Osteoblast (primary cell): ENCODE measurements at regions not wholly inside any gene's neighbourhood (a gene's known extent, or its start where the extent isn't known, plus 50 kb on each side); places are given as distances from the start of the nearest gene placed in this dataset.

Experiments
- DNase-seq: peaks from one replicate; pipeline ENCODE4 v3.0.0; 2011; ENCODE audit warnings: low spot score, mixed read lengths; ENCODE audit not compliant: insufficient read length; ENCODE audit errors: missing footprints
- H2AFZ ChIP-seq: 2 replicates; pipeline ENCODE4 v1.6.0; 2011; ENCODE audit warnings: mild to moderate bottlenecking, low read length
- H3K27ac ChIP-seq: 2 replicates; pipeline ENCODE4 v1.5.1; 2011; ENCODE audit warnings: mild to moderate bottlenecking, low read depth, low read length, moderate library complexity
- H3K27me3 ChIP-seq: 2 replicates; pipeline ENCODE4 v1.6.0; 2012; ENCODE audit warnings: mild to moderate bottlenecking, control low read depth, inconsistent platforms, low read length, moderate library complexity; ENCODE audit not compliant: insufficient read depth
- H3K36me3 ChIP-seq: 2 replicates; pipeline ENCODE4 v1.5.1; 2011; ENCODE audit warnings: mild to moderate bottlenecking, low read length, control low read depth, moderate library complexity; ENCODE audit not compliant: insufficient read depth
- H3K4me1 ChIP-seq: 2 replicates; pipeline ENCODE4 v1.5.1; 2011; ENCODE audit warnings: mild to moderate bottlenecking, low read length, control low read depth, moderate library complexity; ENCODE audit not compliant: insufficient read depth
- H3K4me2 ChIP-seq: 2 replicates; pipeline ENCODE4 v1.6.0; 2011; ENCODE audit warnings: mild to moderate bottlenecking, low read length; ENCODE audit not compliant: insufficient read depth
- H3K4me3 ChIP-seq: fragments of 200-600 bp; sonication (generic); 3 replicates; pipeline ENCODE4 v1.5.1; 2012; ENCODE audit warnings: mild to moderate bottlenecking, low read length, inconsistent platforms; ENCODE audit not compliant: insufficient read depth
- H3K79me2 ChIP-seq: 2 replicates; pipeline ENCODE4 v1.6.0; 2012; ENCODE audit warnings: mild to moderate bottlenecking, low read length, control low read depth, inconsistent platforms; ENCODE audit not compliant: insufficient read depth
- H3K9me3 ChIP-seq: 2 replicates; pipeline ENCODE4 v1.5.1; 2011; ENCODE audit warnings: low read depth, low read length, control low read depth
- H4K20me1 ChIP-seq: 2 replicates; pipeline ENCODE4 v1.6.0; 2012; ENCODE audit warnings: mild to moderate bottlenecking, low read length, control low read depth; ENCODE audit not compliant: insufficient read depth
- CTCF ChIP-seq: IDR thresholded peaks from 2 replicates; pipeline ENCODE4 v1.5.1; 2011; ENCODE audit warnings: mild to moderate bottlenecking, low read depth, low read length, moderate library complexity; ENCODE audit errors: extremely low read depth

- no peak overlapping the region for H2AFZ ChIP-seq
- H3K27ac ChIP-seq = no peak overlapping the region
- H3K4me3 ChIP-seq = no peak overlapping the region
- H3K27me3 ChIP-seq = no peaks in the 10 kb centered on the region
- H4K20me1 ChIP-seq = no peaks in the 10 kb centered on the region
- no peaks in the 10 kb centered on the region for H3K4me1 ChIP-seq
- no peaks in the 10 kb centered on the region for H3K79me2 ChIP-seq
- TF ChIP-seq CTCF = no peak
- peaks cover 2% of the 10 kb centered on the region for H3K9me3 ChIP-seq
- no peaks in the 10 kb centered on the region for H3K36me3 ChIP-seq
- no peak for DNase-seq
- no peak overlapping the region for H3K4me2 ChIP-seq
These were observed 837.6 kb upstream of the NXPH2 start for GRCh38 chr2:139617747-139618146.

- no peaks in the 10 kb centered on the region for H3K36me3 ChIP-seq
- no peak overlapping the region for H3K4me3 ChIP-seq
- no peaks in the 10 kb centered on the region for H4K20me1 ChIP-seq
- no peaks in the 10 kb centered on the region for H3K4me1 ChIP-seq
- H3K9me3 ChIP-seq = peaks cover 6% of the 10 kb centered on the region
- no peak overlapping the region for H2AFZ ChIP-seq
- no peak overlapping the region for H3K27ac ChIP-seq
- no peaks in the 10 kb centered on the region for H3K79me2 ChIP-seq
- no peak for TF ChIP-seq CTCF
- no peaks in the 10 kb centered on the region for H3K27me3 ChIP-seq
- DNase-seq = no peak
- no peak overlapping the region for H3K4me2 ChIP-seq
These were observed 833.1 kb upstream of the NXPH2 start for GRCh38 chr2:139613264-139613663.

- peak; percentile 1 for DNase-seq
- no peak overlapping the region for H2AFZ ChIP-seq
- no peak overlapping the region for H3K4me3 ChIP-seq
- H4K20me1 ChIP-seq = no peaks in the 10 kb centered on the region
- no peaks in the 10 kb centered on the region for H3K27me3 ChIP-seq
- no peaks in the 10 kb centered on the region for H3K36me3 ChIP-seq
- H3K4me1 ChIP-seq = no peaks in the 10 kb centered on the region
- peaks cover 6% of the 10 kb centered on the region for H3K9me3 ChIP-seq
- no peak overlapping the region for H3K4me2 ChIP-seq
- no peak overlapping the region for H3K27ac ChIP-seq
- H3K79me2 ChIP-seq = no peaks in the 10 kb centered on the region
- no peak for TF ChIP-seq CTCF
These were observed 830.3 kb upstream of the NXPH2 start for GRCh38 chr2:139610512-139610911.

DNA sequence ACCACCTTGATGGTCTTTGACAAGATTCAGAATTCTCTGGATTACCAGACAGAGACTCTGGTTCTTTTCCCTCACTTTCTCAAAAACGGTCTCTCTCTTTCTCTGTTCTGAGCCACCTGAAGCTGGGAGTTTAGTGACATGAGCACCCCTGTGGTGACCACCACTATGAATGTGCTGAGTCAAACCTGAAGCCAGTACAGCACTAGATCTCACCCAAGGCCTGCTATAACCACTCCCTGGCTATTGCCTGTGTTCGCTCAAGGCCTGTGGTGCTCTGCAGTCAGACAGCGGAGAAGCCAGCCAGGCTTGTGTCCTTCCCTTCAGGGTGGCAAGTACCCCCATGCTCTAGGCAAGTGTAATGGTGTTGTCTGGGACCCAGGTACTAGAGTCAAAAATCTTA is 828.9 kb upstream of the NXPH2 start:
- Histone ChIP-seq H3K4me1 (no peaks in the 10 kb centered on the region), H2AFZ (no peak overlapping the region), H3K27ac (no peak overlapping the region), H3K79me2 (no peaks in the 10 kb centered on the region), H3K27me3 (no peaks in the 10 kb centered on the region), H3K4me3 (no peak overlapping the region), H4K20me1 (no peaks in the 10 kb centered on the region), H3K36me3 (no peaks in the 10 kb centered on the region), H3K4me2 (no peak overlapping the region), H3K9me3 (peaks cover 6% of the 10 kb centered on the region)
- no peak for TF ChIP-seq CTCF
- no peak for DNase-seq
